HG02943 (cell line): ENCODE measurements at regions not wholly inside any gene's neighbourhood (a gene's known extent, or its start where the extent isn't known, plus 50 kb on each side); places are given as distances from the start of the nearest gene placed in this dataset.
"Not testable (repeated sequence)": the region's sequence is repeated elsewhere in the genome, so short reads cannot be mapped to it uniquely, and the experiment has no call there.

ENCODE experiments used
- ATAC-seq: cut with Tn5 transposase; IDR thresholded peaks from one replicate; pipeline ENCODE4 v1.9.1; 2021; ENCODE audit warnings: mild to moderate bottlenecking, low read depth, moderate library complexity; ENCODE audit not compliant: unreplicated experiment

GRCh38 chr6:66307490-66307889, 600.5 kb upstream of the EYS start:
- no peak for ATAC-seq

GRCh38 chr6:66291905-66292304, 584.9 kb upstream of the EYS start:
- ATAC-seq: no peak

- ATAC-seq: no peak
Measured at GRCh38 chr6:66289889-66290288, 582.9 kb upstream of the EYS start.

- no peak for ATAC-seq
Measured at GRCh38 chr6:66278115-66278514, 571.1 kb upstream of the EYS start.

- no peak for ATAC-seq
Measured at GRCh38 chr6:66277400-66277799, 570.4 kb upstream of the EYS start.

- no peak for ATAC-seq
Measured at GRCh38 chr6:66265737-66266136, 558.7 kb upstream of the EYS start.

GRCh38 chr6:66264376-66264775, 557.4 kb upstream of the EYS start:
- ATAC-seq: no peak

GRCh38 chr6:66258731-66259487, 551.9 kb upstream of the EYS start:
- not testable (repeated sequence) for ATAC-seq

GRCh38 chr6:66245231-66245630, 538.2 kb upstream of the EYS start:
- ATAC-seq: no peak

- ATAC-seq: no peak
Measured at GRCh38 chr6:66238851-66239250, 531.8 kb upstream of the EYS start.

- ATAC-seq: no peak
Measured at GRCh38 chr6:66232890-66233289, 525.9 kb upstream of the EYS start.

GRCh38 chr6:66230591-66230990, 523.6 kb upstream of the EYS start:
- no peak for ATAC-seq

- ATAC-seq: no peak
Measured at GRCh38 chr6:66226109-66226508, 519.1 kb upstream of the EYS start.

- no peak for ATAC-seq
Measured at GRCh38 chr6:66210964-66211363, 503.9 kb upstream of the EYS start.

- ATAC-seq: no peak
Measured at GRCh38 chr6:66200390-66200789, 493.4 kb upstream of the EYS start.

- ATAC-seq: no peak
Measured at GRCh38 chr6:66199171-66199570, 492.1 kb upstream of the EYS start.

GRCh38 chr6:66198062-66198624, 491.1 kb upstream of the EYS start:
- no peak for ATAC-seq

GRCh38 chr6:66190858-66191257, 483.8 kb upstream of the EYS start:
- ATAC-seq: no peak

- no peak for ATAC-seq
Measured at GRCh38 chr6:66189915-66190314, 482.9 kb upstream of the EYS start.

GRCh38 chr6:66186756-66187155, 479.7 kb upstream of the EYS start:
- ATAC-seq: no peak

GRCh38 chr6:66184091-66184490, 477.1 kb upstream of the EYS start:
- no peak for ATAC-seq

- ATAC-seq: no peak
Measured at GRCh38 chr6:66179361-66179760, 472.3 kb upstream of the EYS start.
